AML-193 (cell line): ENCODE measurements at regions not wholly inside any gene's neighbourhood (a gene's known extent, or its start where the extent isn't known, plus 50 kb on each side); places are given as distances from the start of the nearest gene placed in this dataset.
"Not testable (repeated sequence)": the region's sequence is repeated elsewhere in the genome, so short reads cannot be mapped to it uniquely, and the experiment has no call there.

ENCODE experiments used
- DNase-seq, 2 experiments: peaks; one replicate each; lab custom pipeline; 2025; lab: John Stamatoyannopoulos, UW

GRCh38 chr17:16888413-16889087, 83.4 kb downstream of the TNFRSF13B start:
- DNase-seq = no peak

- no peak for DNase-seq
Observed at GRCh38 chr17:16887523-16888095, 84.3 kb downstream of the TNFRSF13B start.

- DNase-seq = no peak
Observed at GRCh38 chr17:16886655-16887322, 85.1 kb downstream of the TNFRSF13B start.

- not testable (repeated sequence) for DNase-seq
Observed at GRCh38 chr17:16885204-16885603, 86.7 kb downstream of the TNFRSF13B start.

- DNase-seq = not testable (repeated sequence)
Observed at GRCh38 chr17:16882926-16883265, 89.0 kb downstream of the TNFRSF13B start.

- no peak for DNase-seq
Observed at GRCh38 chr17:16882243-16882925, 89.5 kb downstream of the TNFRSF13B start.

GRCh38 chr17:16881239-16881924, 90.5 kb downstream of the TNFRSF13B start:
- no peak for DNase-seq

GRCh38 chr17:16880843-16881230, 91.1 kb downstream of the TNFRSF13B start:
- no peak for DNase-seq

GRCh38 chr17:16880121-16880842, 91.6 kb downstream of the TNFRSF13B start:
- no peak for DNase-seq

- no peak for DNase-seq
Observed at GRCh38 chr17:16879686-16880085, 92.2 kb downstream of the TNFRSF13B start.

GRCh38 chr17:16878606-16879005, 93.3 kb downstream of the TNFRSF13B start:
- DNase-seq = no peak

GRCh38 chr17:16878084-16878483, 93.8 kb downstream of the TNFRSF13B start:
- DNase-seq = no peak

- DNase-seq = no peak
Observed at GRCh38 chr17:16877099-16877498, 94.8 kb downstream of the TNFRSF13B start.

GRCh38 chr17:16875662-16876061, 96.3 kb downstream of the TNFRSF13B start:
- DNase-seq = no peak

GRCh38 chr17:16874216-16874615, 97.7 kb downstream of the TNFRSF13B start:
- DNase-seq = not testable (repeated sequence)

- DNase-seq = peak in 1 of 2 experiments; percentile 10
Observed at GRCh38 chr17:16873174-16874035, 98.5 kb downstream of the TNFRSF13B start.

- no peak for DNase-seq
Observed at GRCh38 chr17:16872351-16873173, 99.4 kb downstream of the TNFRSF13B start.

- DNase-seq = not testable (repeated sequence)
Observed at GRCh38 chr17:16871446-16872190, 100.3 kb downstream of the TNFRSF13B start.
